Nephron (organoid): ENCODE measurements at regions not wholly inside any gene's neighbourhood (a gene's known extent, or its start where the extent isn't known, plus 50 kb on each side); places are given as distances from the start of the nearest gene placed in this dataset.

ENCODE experiments used
- H3K27ac Mint-ChIP-seq, 3 experiments: 2 replicates each; pipeline ENCODE4 v1.8.0; 2020; ENCODE audit warnings: mixed read lengths in 3 of 3, mild to moderate bottlenecking in 2 of 3, moderate library complexity in 1 of 3
- H3K27me3 Mint-ChIP-seq: 2 replicates; pipeline ENCODE4 v1.8.0; 2021; ENCODE audit warnings: low read depth, mild to moderate bottlenecking, moderate library complexity, mixed read lengths
- H3K36me3 Mint-ChIP-seq: 2 replicates; pipeline ENCODE4 v1.8.0; 2020; ENCODE audit warnings: low read depth, mixed read lengths
- H3K4me1 Mint-ChIP-seq: 2 replicates; pipeline ENCODE4 v1.8.0; 2020; ENCODE audit warnings: mixed read lengths
- H3K4me3 Mint-ChIP-seq, 3 experiments: 2 replicates each; pipeline ENCODE4 v1.8.0; 2020; ENCODE audit warnings: mild to moderate bottlenecking in 3 of 3, mixed read lengths in 3 of 3, moderate library complexity in 2 of 3
- H3K9me3 Mint-ChIP-seq: 2 replicates; pipeline ENCODE4 v1.8.0; 2020; ENCODE audit warnings: mixed read lengths
- TF ChIP-seq, protein P1 (sequence below), 3 experiments: fragments of 200-600 bp; sonication (generic); IDR thresholded peaks; one replicate each; pipeline ENCODE4 v1.5.0; 2021; ENCODE audit warnings: antibody characterized with exemption in 3 of 3; ENCODE audit not compliant: unreplicated experiment in 3 of 3

DNA sequence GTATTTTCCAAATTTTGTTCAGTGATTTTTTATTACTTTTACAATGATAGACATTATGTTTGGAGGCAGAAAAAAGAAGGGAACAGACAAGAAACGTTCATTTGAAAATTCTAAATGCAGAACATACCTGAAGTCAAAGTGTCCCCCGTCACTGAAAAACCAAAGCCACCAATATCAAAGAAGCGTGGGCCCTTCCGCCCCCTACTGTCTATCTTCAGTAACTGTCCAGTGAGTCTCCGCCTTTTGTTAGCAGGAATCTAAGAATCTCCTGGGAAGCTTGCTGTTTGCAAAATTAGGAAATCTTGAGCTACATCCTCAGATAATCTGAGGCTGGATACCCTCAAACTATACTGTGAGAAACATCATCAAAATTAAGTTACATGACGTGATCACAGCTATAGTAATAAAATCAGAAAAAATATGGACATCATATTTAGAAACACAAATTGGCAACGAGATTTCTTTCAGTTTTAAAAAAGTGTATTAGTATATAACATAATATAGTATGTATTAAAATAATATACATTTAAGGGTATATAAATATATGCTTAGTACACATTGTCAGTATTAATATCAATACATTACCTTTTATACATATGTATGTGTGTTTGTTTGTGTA lies 169.3 kb upstream of the AKR1E2 start:
- H3K9me3 Mint-ChIP-seq: no peaks in the 10 kb centered on the region
- H3K36me3 Mint-ChIP-seq: no peaks in the 10 kb centered on the region
- H3K27me3 Mint-ChIP-seq: peaks cover 3% of the 10 kb centered on the region
- TF ChIP-seq, protein P1, sequence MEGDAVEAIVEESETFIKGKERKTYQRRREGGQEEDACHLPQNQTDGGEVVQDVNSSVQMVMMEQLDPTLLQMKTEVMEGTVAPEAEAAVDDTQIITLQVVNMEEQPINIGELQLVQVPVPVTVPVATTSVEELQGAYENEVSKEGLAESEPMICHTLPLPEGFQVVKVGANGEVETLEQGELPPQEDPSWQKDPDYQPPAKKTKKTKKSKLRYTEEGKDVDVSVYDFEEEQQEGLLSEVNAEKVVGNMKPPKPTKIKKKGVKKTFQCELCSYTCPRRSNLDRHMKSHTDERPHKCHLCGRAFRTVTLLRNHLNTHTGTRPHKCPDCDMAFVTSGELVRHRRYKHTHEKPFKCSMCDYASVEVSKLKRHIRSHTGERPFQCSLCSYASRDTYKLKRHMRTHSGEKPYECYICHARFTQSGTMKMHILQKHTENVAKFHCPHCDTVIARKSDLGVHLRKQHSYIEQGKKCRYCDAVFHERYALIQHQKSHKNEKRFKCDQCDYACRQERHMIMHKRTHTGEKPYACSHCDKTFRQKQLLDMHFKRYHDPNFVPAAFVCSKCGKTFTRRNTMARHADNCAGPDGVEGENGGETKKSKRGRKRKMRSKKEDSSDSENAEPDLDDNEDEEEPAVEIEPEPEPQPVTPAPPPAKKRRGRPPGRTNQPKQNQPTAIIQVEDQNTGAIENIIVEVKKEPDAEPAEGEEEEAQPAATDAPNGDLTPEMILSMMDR (IDR thresholded peaks at IDR 0.05; ENCODE audit: unreplicated experiment in 3 of 3): peak; percentile 90 to 93 (median 91)
- H3K4me1 Mint-ChIP-seq: peaks cover 23% of the 10 kb centered on the region
- H3K27ac Mint-ChIP-seq: no peak overlapping the region
- H3K4me3 Mint-ChIP-seq: no peak overlapping the region

DNA sequence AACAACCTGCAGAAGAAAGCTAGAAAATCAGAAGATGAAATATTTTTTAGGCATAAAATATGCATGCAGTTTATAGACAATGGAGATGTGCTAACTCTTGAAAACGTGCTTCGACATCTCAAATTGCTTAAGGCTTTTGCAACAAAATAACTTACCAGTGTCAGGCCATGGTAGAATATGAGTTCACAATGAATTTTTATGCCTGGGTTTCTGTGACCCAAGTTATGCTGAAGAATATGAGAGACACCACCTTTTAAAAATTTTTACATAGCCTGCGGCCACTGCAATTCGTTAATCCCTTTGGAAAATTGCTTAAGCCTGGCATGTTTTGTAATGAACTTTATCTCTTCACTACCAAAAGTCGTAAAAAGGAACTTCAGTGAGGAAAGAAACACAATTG lies 170.1 kb upstream of the AKR1E2 start:
- TF ChIP-seq, protein P1 (IDR thresholded peaks at IDR 0.05; ENCODE audit: unreplicated experiment in 3 of 3): no peak
- H3K36me3 Mint-ChIP-seq: no peaks in the 10 kb centered on the region
- H3K9me3 Mint-ChIP-seq: no peaks in the 10 kb centered on the region
- H3K4me1 Mint-ChIP-seq: peaks cover 17% of the 10 kb centered on the region
- no peak overlapping the region for H3K27ac Mint-ChIP-seq
- H3K27me3 Mint-ChIP-seq: peaks cover 3% of the 10 kb centered on the region
- H3K4me3 Mint-ChIP-seq: no peak overlapping the region

DNA sequence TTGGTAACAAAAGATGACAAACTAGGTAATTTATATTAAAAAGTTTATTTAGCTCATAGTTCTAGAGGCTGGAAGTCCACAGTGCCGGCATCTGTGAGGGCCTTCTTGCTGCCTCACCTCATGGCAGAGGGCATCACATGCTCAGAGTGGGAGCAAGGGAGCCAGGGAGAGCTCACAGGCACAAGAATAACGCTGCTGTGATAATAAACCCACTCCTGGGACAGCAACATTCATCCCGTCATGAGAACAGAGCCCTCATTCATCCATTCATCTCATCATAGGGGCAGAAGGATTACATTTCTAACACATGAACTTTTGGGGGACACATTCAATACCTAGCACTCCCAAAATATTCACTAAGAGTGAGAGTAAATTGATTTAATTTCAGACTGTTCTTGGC lies 170.6 kb upstream of the AKR1E2 start:
- H3K4me3 Mint-ChIP-seq: no peak overlapping the region
- no peaks in the 10 kb centered on the region for H3K9me3 Mint-ChIP-seq
- peaks cover 18% of the 10 kb centered on the region for H3K4me1 Mint-ChIP-seq
- TF ChIP-seq, protein P1 (IDR thresholded peaks at IDR 0.05; ENCODE audit: unreplicated experiment in 3 of 3): no peak
- H3K27me3 Mint-ChIP-seq: peaks cover 2% of the 10 kb centered on the region
- H3K36me3 Mint-ChIP-seq: no peaks in the 10 kb centered on the region
- H3K27ac Mint-ChIP-seq: no peak overlapping the region

DNA sequence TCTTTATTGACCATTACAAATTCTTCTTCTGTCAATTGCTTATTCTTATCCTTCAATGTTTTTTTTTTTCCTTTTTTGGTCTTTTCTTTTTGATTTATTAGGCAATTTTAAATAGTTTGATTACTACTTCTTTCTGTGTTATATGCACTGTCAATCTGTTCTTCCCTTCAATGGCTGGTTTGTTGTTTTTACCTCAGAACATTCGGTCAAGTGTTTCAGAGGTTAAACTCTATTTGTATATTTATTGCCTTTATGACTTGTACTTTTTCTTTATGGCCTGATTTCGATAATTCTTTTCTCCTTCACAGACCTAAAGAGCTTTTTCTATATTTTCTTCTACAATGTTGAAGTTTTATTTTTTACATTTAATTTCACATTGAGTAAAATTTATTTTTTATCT lies 171.5 kb upstream of the AKR1E2 start:
- no peaks in the 10 kb centered on the region for H3K36me3 Mint-ChIP-seq
- no peaks in the 10 kb centered on the region for H3K27me3 Mint-ChIP-seq
- H3K27ac Mint-ChIP-seq: no peak overlapping the region

DNA sequence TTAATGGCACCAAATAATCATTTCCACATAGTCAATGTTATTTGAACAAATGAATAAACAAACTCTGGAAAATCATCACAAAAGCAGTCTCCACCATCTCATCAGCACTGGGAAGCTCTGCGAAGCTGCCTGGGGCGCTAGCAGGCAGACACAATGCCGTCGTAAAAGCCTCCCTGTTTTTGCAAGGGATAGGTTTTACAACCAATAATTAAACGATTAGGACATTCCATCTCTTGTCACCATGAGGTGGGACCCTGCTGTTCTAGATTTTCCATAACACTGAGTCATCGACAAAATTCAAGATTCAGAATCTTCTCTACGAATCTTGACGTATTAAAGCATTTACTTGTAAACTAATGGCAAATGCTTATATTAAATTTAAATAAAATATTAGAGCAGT lies 172.8 kb upstream of the AKR1E2 start:
- Mint-ChIP-seq H3K36me3 (no peaks in the 10 kb centered on the region), H3K27me3 (no peaks in the 10 kb centered on the region), H3K4me1 (peaks cover 38% of the 10 kb centered on the region), H3K27ac (no peak overlapping the region), H3K9me3 (no peaks in the 10 kb centered on the region), H3K4me3 (no peak overlapping the region)
- TF ChIP-seq, protein P1 (IDR thresholded peaks at IDR 0.05; ENCODE audit: unreplicated experiment in 3 of 3): no peak

More for the DNA sequence above, 171.5 kb upstream of the AKR1E2 start:
- H3K4me1 Mint-ChIP-seq: peaks cover 26% of the 10 kb centered on the region
- TF ChIP-seq, protein P1 (IDR thresholded peaks at IDR 0.05; ENCODE audit: unreplicated experiment in 3 of 3): no peak
- no peak overlapping the region for H3K4me3 Mint-ChIP-seq
- H3K9me3 Mint-ChIP-seq: no peaks in the 10 kb centered on the region
